Coronary artery (tissue), 2 donors: ENCODE measurements at regions not wholly inside any gene's neighbourhood (a gene's known extent, or its start where the extent isn't known, plus 50 kb on each side); places are given as distances from the start of the nearest gene placed in this dataset.

Experiments used
- DNase-seq: peaks from one replicate; pipeline ENCODE4 v3.0.0-alpha.2; 2017; ENCODE audit warnings: low spot score
- H3K27ac ChIP-seq, 2 donors: fragments of 200-600 bp; sonication (generic); one replicate each; pipeline ENCODE4 v1.5.1; 2016 to 2019
- H3K4me3 ChIP-seq: fragments of 200-600 bp; sonication (generic); 2 replicates; pipeline ENCODE4 v1.5.1; 2016; ENCODE audit warnings: mild to moderate bottlenecking, moderate library complexity
- TF ChIP-seq, protein P1 (sequence below): fragments of 200-600 bp; sonication (generic); IDR thresholded peaks from one replicate; pipeline ENCODE4 v1.5.1; 2019; ENCODE audit warnings: antibody characterized with exemption

DNA sequence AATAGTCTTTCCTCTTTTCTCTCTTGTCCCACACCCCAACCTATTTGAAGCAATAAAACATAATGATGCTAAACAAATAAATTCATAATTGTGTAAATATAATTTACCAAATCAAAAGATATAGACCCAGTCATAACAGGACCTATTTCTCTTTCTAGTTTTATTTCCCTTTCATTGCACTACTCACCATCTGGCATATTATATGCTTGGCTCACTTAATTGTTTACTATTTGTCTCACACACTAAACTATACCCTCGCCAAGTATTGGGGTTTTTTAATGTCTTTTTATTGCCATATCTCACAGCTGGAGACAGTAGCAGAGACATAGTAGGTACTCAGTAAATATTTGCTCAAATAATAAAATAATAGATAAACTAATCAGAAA, 597.5 kb upstream of the PCDH15 start:
- Histone ChIP-seq H3K27ac (no peak overlapping the region), H3K4me3 (no peak overlapping the region)
- TF ChIP-seq, protein P1, sequence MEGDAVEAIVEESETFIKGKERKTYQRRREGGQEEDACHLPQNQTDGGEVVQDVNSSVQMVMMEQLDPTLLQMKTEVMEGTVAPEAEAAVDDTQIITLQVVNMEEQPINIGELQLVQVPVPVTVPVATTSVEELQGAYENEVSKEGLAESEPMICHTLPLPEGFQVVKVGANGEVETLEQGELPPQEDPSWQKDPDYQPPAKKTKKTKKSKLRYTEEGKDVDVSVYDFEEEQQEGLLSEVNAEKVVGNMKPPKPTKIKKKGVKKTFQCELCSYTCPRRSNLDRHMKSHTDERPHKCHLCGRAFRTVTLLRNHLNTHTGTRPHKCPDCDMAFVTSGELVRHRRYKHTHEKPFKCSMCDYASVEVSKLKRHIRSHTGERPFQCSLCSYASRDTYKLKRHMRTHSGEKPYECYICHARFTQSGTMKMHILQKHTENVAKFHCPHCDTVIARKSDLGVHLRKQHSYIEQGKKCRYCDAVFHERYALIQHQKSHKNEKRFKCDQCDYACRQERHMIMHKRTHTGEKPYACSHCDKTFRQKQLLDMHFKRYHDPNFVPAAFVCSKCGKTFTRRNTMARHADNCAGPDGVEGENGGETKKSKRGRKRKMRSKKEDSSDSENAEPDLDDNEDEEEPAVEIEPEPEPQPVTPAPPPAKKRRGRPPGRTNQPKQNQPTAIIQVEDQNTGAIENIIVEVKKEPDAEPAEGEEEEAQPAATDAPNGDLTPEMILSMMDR: no peak
- DNase-seq: no peak

DNA sequence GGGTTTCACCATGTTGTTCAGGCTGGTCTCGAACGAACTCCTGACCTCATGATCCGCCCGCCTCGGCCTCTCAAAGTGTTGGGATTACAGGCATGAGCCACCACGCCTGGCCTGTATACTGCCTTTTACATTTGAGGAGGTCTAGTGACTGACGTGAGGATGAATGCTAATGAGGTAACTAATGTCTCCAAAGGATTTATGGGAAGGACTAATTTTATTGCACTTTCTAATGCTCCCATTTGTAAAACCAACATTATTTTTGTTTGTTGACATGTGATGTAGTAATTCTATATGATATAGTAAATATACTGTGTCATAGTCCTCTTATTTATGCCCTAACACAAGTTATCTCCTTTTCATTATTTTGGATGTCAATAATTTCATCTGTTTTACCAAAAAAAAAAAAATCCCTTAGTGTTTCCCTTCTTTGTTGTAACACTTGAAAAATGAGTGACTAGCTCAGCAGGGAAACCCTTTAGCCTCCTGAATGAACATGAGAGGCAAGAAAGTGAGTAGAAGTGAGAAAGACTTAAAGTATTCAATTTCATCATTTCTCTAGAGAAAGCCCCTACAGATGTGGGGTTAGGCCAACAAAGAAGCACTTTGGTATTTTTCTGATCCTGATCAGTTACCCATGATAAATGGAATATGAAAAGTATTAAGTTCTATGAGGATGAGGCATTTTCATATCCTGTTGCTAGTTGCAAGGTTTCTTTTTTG, 596.9 kb upstream of the PCDH15 start:
- DNase-seq: no peak
- Histone ChIP-seq H3K4me3 (no peak overlapping the region), H3K27ac (no peak overlapping the region)
- TF ChIP-seq, protein P1: no peak

DNA sequence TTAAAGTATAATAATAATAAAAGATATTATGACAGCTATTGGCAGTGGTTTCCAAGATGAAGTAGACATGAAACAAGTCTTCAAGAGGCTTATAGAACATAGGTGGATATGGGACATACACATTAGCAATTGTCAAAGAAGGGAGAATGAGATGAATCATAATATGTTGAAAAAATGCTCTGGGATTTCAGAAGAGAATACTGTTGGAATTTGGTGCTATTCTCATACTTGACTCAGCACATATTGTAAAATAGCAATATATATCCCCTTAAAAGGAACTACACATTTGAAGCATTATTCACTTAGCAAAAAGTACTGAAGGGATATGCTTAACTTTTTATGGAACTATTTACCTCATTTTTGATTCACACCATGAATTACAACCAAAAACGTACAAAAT, 577.2 kb upstream of the PCDH15 start:
- TF ChIP-seq, protein P1: no peak
- no peak overlapping the region for H3K27ac ChIP-seq
- H3K4me3 ChIP-seq: no peak overlapping the region
- DNase-seq: no peak

DNA sequence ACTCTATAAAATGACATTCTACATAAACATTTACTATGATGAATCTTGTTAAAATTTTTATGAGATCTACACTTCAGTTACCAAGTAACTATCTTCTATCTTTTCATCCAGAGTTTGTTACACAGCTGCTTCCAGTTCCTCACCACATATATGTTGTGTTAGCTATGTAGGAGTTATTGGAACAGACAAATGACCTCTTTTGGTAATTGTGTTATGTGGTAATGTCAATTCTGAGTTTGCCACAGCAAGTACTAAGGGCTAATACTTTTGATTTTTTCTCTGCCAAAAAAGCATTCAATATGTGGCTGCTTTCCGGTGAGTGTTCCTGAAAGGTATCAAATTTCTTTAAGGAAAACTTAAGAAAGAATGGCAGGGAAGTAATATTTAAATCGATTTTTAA, 573.9 kb upstream of the PCDH15 start:
- TF ChIP-seq, protein P1: no peak
- H3K27ac ChIP-seq: no peak overlapping the region
- H3K4me3 ChIP-seq: no peak overlapping the region
- no peak for DNase-seq

DNA sequence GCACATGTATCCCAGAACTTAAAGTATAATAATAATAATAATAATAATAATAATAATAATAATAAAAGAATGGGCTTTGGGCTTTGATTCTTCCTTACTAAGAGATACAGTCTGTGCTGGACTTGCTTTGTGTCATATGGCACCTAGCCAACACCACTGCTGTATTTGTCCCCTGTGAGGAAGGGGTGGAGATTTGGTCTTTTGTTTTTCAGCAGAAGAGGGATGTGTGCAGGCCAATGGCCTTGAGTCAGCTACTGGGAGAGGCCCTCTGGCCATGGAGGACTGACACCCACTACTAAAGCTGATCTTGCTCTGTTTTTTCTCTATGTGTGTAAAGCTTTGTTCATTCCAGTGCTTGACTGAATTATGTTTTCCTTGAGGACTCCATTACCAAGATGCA, 573.0 kb upstream of the PCDH15 start:
- TF ChIP-seq, protein P1: no peak
- Histone ChIP-seq H3K4me3 (no peak overlapping the region), H3K27ac (no peak overlapping the region)
- DNase-seq: no peak

DNA sequence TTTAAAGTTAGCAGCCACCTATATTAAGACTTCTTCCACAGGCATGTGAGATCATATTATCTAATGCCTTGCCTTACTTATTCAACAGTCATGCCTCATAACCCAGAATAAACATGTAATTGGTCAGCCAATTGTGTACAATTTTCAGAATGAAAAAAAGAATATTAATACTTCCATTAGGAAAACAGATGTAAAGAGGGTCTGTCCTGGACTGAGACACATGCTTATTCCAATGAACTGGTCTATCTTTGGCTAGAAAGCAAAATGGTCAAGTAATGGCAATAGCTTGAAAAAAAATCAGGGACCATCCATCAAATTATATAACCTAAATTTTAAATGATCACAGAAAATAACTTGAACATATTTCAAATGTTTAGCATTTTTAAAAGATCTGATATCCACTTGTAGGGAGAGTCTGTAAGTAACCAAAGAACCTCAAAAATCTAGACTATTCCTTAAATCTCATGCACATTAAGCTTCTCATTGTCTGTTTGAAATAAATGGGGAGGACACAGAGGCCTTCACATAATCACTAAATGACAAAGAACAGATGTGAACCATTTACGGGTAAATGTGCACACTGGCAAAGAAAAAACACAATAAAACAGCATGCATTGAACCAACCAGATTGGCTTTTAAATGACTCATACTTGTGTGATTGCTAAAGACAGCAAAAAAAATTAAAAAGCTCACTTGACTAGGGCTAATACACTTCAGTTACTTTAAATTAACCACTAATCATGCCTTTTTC, 568.8 kb upstream of the PCDH15 start:
- Histone ChIP-seq H3K4me3 (no peak overlapping the region), H3K27ac (no peak overlapping the region)
- DNase-seq: no peak
- TF ChIP-seq, protein P1: no peak

DNA sequence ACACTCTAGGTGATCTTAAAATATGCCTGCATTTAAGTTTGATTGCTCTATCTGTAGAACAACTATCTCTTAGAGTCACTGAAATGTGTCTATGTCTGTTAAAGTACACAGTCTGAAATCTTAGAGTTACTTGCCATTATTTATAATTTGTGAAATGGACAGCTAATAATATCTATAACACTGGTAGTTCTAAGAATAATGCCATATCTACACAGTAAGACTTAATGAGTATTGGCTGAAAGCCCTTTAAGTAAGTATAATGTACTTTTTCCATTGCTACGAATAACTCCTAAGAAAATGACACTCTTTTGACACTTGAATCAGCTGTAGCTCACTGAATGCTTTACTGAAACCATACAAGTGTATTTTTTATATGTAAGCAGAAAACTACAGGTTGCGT, 567.4 kb upstream of the PCDH15 start:
- DNase-seq: no peak
- H3K4me3 ChIP-seq: no peak overlapping the region
- no peak overlapping the region for H3K27ac ChIP-seq
- TF ChIP-seq, protein P1: no peak
